ENCODE measurements at regions not wholly inside any gene's neighbourhood (a gene's known extent, or its start where the extent isn't known, plus 50 kb on each side); places are given as distances from the start of the nearest gene placed in this dataset.

GRCh38 chr12:71216725-71217579, 59.2 kb upstream of the TSPAN8 start (continued):
- TF ChIP-seq CLOCK (CRISPR knock-in tag; IDR thresholded peaks at IDR 0.05; ENCODE audit: borderline replicate concordance) (no peak), ZBTB17 (CRISPR knock-in tag; IDR thresholded peaks at IDR 0.05) (no peak), NR2C2 (CRISPR knock-in tag; IDR thresholded peaks at IDR 0.05) (no peak), NR2C2 (tag; IDR thresholded peaks at IDR 0.05) (no peak), ZHX1 (conservative IDR thresholded peaks at IDR 0.05; ENCODE audit: low read length) (no peak), GTF3C2 (IDR thresholded peaks at IDR 0.05; ENCODE audit: borderline replicate concordance, extremely low read depth, insufficient read length) (no peak), EHMT2 (IDR thresholded peaks at IDR 0.05) (no peak), CTCF (IDR thresholded peaks at IDR 0.05 in 2 of 3, conservative IDR thresholded peaks at IDR 0.05 in 1 of 3; ENCODE audit: insufficient read depth in 2 of 3, low read depth in 1 of 3, low read length in 3 of 3) (peak; percentile 72 to 86 (median 74)), ZNF197 (CRISPR knock-in tag; IDR thresholded peaks at IDR 0.05; ENCODE audit: low read depth) (no peak), HDAC6 (IDR thresholded peaks at IDR 0.05; ENCODE audit: low read depth, low read length) (no peak), MAZ (CRISPR knock-in tag; conservative IDR thresholded peaks at IDR 0.05 in 1 of 2, IDR thresholded peaks at IDR 0.05 in 1 of 2) (0 out of 4 replicates have a peak, but pooled peaks of 1 of the 2 experiments have one; percentile 22), TCF7L2 (IDR thresholded peaks at IDR 0.05; ENCODE audit: low read depth, low read length) (no peak), ZNF655 (CRISPR knock-in tag; IDR thresholded peaks at IDR 0.05) (no peak)
